K562 (cell line): ENCODE measurements at regions not wholly inside any gene's neighbourhood (a gene's known extent, or its start where the extent isn't known, plus 50 kb on each side); places are given as distances from the start of the nearest gene placed in this dataset.

Source experiments
- CHD7 ChIP-seq: fragments of 200-600 bp; sonication (generic); IDR thresholded peaks from one replicate; pipeline ENCODE4 v1.6.1; 2012; ENCODE audit warnings: mild to moderate bottlenecking, low read depth, low read length, inconsistent platforms
- ILK ChIP-seq: fragments of 450-650 bp; IDR thresholded peaks from 2 replicates; pipeline ENCODE4 v1.6.1; 2016; ENCODE audit warnings: missing genetic modification characterization, low read depth, mild to moderate bottlenecking, missing compliant biosample characterization, moderate library complexity, borderline replicate concordance
- MAFG ChIP-seq: fragments of 450-650 bp; conservative IDR thresholded peaks from 2 replicates; pipeline ENCODE4 v1.6.1; 2016; ENCODE audit warnings: missing genetic modification characterization, missing compliant biosample characterization
- MXI1 ChIP-seq: IDR thresholded peaks from 2 replicates; pipeline ENCODE4 v1.6.1; 2011; ENCODE audit warnings: low read depth, mild to moderate bottlenecking, improper control_type of control experiment, low read length
- NKRF ChIP-seq: fragments of 450-650 bp; IDR thresholded peaks from 2 replicates; pipeline ENCODE4 v1.6.1; 2016; ENCODE audit warnings: borderline replicate concordance
- NRF1 ChIP-seq, 2 experiments: fragments of 450-650 bp; IDR thresholded peaks in 1 of 2; conservative IDR thresholded peaks in 1 of 2; 2 replicates each; pipeline ENCODE4 v1.6.1; 2014; ENCODE audit warnings: mild to moderate bottlenecking in 2 of 2
- TBL1XR1 ChIP-seq, 2 experiments: IDR thresholded peaks; 2 replicates each; pipeline ENCODE4 v1.6.1; 2012; ENCODE audit warnings: improper control_type of control experiment in 2 of 2, low read length in 2 of 2, mild to moderate bottlenecking in 1 of 2
- ZFP1 ChIP-seq: fragments of 450-650 bp; formaldehyde crosslinking; IDR thresholded peaks from 2 replicates; pipeline ENCODE4 v1.4.0; 2020; ENCODE audit warnings: mild to moderate bottlenecking, mixed read lengths
- ZNF444 ChIP-seq: fragments of 250-450 bp; sonication (Bioruptor Pico); IDR thresholded peaks from 2 replicates; pipeline ENCODE4 v1.4.0; 2020; ENCODE audit warnings: mild to moderate bottlenecking, moderate library complexity
- TF ChIP-seq, protein P1 (sequence below): fragments of 450-650 bp; IDR thresholded peaks from 2 replicates; pipeline ENCODE4 v1.6.1; 2018; ENCODE audit not compliant: partially characterized antibody

DNA sequence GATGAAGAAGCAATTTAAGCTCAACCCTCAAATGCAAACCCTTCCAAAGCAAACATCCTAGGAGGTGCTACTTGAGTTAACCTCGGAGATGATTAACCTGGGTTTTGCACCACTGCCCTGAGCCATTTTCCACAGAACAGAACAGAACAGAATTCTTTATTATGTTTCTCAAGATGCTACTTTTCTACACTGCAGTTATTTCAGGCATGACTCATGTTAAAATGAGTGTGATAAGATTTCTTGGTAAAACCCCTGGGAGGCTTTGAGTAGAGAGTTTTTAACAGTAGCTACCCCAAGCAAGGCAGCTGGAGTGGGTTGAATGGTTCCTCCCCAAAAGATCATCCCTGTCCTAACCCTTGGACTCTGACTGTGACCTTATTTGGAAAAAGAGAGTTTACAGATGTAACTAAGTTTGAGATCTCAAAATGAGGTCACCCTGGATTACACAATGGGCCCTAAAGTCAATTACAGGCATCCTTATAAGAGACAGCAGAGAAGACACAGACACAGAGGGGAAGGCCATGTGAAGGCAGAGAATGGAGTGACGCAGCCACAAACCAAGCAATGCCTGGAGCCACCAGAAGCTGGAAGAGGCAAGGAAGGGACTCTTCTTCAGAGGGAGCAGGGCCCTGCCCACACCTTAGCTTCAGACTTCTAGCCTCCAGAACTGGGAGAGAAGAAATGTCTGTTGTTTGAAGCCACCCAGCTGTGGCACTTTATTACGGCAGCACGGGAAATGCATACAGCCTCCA lies 153.4 kb downstream of the ETS2 start (continued):
- TF ChIP-seq CHD7 (no peak), TBL1XR1 (IDR thresholded peaks at IDR 0.05; ENCODE audit: low read length in 2 of 2) (no peak), ZNF444 (no peak), MAFG (peak; percentile 63), MXI1 (no peak), ZFP1 (CRISPR knock-in tag) (no peak), ILK (tag) (no peak), NRF1 (conservative IDR thresholded peaks at IDR 0.05 in 1 of 2, IDR thresholded peaks at IDR 0.05 in 1 of 2) (no peak), NKRF (no peak)
- TF ChIP-seq, protein P1, sequence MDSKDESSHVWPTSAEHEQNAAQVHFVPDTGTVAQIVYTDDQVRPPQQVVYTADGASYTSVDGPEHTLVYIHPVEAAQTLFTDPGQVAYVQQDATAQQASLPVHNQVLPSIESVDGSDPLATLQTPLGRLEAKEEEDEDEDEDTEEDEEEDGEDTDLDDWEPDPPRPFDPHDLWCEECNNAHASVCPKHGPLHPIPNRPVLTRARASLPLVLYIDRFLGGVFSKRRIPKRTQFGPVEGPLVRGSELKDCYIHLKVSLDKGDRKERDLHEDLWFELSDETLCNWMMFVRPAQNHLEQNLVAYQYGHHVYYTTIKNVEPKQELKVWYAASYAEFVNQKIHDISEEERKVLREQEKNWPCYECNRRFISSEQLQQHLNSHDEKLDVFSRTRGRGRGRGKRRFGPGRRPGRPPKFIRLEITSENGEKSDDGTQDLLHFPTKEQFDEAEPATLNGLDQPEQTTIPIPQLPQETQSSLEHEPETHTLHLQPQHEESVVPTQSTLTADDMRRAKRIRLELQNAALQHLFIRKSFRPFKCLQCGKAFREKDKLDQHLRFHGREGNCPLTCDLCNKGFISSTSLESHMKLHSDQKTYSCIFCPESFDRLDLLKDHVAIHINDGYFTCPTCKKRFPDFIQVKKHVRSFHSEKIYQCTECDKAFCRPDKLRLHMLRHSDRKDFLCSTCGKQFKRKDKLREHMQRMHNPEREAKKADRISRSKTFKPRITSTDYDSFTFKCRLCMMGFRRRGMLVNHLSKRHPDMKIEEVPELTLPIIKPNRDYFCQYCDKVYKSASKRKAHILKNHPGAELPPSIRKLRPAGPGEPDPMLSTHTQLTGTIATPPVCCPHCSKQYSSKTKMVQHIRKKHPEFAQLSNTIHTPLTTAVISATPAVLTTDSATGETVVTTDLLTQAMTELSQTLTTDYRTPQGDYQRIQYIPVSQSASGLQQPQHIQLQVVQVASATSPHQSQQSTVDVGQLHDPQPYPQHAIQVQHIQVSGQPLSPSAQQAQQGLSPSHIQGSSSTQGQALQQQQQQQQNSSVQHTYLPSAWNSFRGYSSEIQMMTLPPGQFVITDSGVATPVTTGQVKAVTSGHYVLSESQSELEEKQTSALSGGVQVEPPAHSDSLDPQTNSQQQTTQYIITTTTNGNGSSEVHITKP = peak; percentile 50
